ENCODE measurements at regions not wholly inside any gene's neighbourhood (a gene's known extent, or its start where the extent isn't known, plus 50 kb on each side); places are given as distances from the start of the nearest gene placed in this dataset.

DNA sequence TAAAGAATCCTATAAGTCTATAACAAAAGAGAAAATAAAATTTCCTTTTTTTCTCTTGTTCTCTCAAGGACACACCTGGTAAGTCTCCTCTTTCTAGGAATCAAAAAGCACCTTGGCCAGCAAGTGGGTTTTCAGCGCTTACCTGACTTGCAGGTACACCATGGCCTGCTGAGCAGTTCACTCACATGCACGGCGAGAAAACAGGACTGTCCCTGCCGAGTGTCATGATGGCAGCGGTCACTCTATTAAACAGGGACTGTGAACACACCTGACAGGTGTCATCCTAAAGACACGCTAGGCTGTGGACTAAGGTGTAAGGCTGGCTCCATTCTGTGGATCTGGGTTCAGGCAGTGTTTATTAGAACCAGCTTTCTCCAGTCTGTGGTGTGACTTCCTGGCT, 170.2 kb downstream of the TEX29 start:
- no peak for DNase-seq
- intact Hi-C loops (cut with DNase I), result no loop called here
- TF ChIP-seq, protein P1, sequence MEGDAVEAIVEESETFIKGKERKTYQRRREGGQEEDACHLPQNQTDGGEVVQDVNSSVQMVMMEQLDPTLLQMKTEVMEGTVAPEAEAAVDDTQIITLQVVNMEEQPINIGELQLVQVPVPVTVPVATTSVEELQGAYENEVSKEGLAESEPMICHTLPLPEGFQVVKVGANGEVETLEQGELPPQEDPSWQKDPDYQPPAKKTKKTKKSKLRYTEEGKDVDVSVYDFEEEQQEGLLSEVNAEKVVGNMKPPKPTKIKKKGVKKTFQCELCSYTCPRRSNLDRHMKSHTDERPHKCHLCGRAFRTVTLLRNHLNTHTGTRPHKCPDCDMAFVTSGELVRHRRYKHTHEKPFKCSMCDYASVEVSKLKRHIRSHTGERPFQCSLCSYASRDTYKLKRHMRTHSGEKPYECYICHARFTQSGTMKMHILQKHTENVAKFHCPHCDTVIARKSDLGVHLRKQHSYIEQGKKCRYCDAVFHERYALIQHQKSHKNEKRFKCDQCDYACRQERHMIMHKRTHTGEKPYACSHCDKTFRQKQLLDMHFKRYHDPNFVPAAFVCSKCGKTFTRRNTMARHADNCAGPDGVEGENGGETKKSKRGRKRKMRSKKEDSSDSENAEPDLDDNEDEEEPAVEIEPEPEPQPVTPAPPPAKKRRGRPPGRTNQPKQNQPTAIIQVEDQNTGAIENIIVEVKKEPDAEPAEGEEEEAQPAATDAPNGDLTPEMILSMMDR (IDR thresholded peaks at IDR 0.05), result no peak
- TF ChIP-seq EP300 (IDR thresholded peaks at IDR 0.05), result no peak
- no peak for TF ChIP-seq POLR2A (IDR thresholded peaks at IDR 0.05)
- TF ChIP-seq POLR2AphosphoS5 (IDR thresholded peaks at IDR 0.05), result no peak
- WGBS, 2 donors, result 82% methylated on average over 6 of the region's 6 CpGs
- no peaks in the 10 kb centered on the region for H3K36me3 ChIP-seq
- H3K4me3 ChIP-seq, result no peak overlapping the region
- H3K4me1 ChIP-seq, result no peaks in the 10 kb centered on the region
- H3K27me3 ChIP-seq, result no peaks in the 10 kb centered on the region
- peaks cover 0 to 14% (median 7%) of the 10 kb centered on the region in 4 donors for H3K9me3 ChIP-seq
- H3K27ac ChIP-seq, result no peak overlapping the region

DNA sequence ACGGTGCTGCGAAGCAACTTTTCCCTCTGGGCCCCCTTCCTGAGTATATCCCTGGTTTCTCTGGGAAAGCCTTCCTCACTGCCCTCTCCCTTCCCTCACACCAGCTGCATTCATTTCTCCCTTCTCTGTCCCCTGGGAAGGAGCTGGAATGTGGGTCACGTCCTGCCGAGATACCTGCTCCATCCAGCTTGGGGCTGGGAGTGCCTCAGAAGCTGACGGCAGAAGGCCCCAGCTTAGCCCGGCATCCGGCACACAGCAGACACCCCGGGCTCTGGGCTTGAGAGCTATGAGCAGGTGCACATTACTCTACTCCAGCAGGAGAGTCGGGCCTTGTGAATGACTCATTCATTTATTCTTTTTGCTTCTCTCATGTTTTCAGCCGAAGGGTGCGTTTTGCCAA, 170.6 kb downstream of the TEX29 start:
- peaks cover 0 to 14% (median 5%) of the 10 kb centered on the region in 4 donors for H3K9me3 ChIP-seq
- DNase-seq, result peak; percentile 26

DNA sequence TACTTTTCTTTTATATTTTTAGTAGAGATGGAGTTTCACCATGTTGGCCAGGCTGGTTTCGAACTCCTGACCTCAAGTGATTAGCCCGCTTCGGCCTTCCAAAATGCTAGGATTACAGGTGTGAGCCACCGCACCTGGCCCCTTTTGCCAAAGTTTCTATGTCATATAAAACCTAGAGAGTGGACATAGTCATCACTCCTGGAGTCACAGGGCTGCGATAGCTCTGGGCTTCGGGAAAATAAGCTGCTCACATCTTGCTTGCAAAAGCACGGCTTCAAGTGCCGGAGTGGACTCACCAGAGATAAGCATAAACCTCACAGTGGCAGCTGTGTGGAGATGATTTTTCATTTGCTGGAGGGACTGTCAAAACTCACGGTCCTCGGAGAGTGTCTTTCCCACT, 171.2 kb downstream of the TEX29 start:
- WGBS, 2 donors, result 80 to 84% methylated on average over 10 of the region's 10 CpGs

More for the DNA sequence above, 170.6 kb downstream of the TEX29 start:
- H3K27ac ChIP-seq, result no peak overlapping the region
- 66 to 73% methylated on average over 11 of the region's 11 CpGs for WGBS, 2 donors
- no peak overlapping the region for H3K4me3 ChIP-seq
- intact Hi-C loops (cut with DNase I), result no loop called here
- no peaks in the 10 kb centered on the region for H3K4me1 ChIP-seq
- no peak for TF ChIP-seq EP300 (IDR thresholded peaks at IDR 0.05)
- TF ChIP-seq, protein P1 (IDR thresholded peaks at IDR 0.05), result no peak
- TF ChIP-seq POLR2AphosphoS5 (IDR thresholded peaks at IDR 0.05), result no peak
- TF ChIP-seq POLR2A (IDR thresholded peaks at IDR 0.05), result no peak
- no peaks in the 10 kb centered on the region for H3K27me3 ChIP-seq
- no peaks in the 10 kb centered on the region for H3K36me3 ChIP-seq

DNA sequence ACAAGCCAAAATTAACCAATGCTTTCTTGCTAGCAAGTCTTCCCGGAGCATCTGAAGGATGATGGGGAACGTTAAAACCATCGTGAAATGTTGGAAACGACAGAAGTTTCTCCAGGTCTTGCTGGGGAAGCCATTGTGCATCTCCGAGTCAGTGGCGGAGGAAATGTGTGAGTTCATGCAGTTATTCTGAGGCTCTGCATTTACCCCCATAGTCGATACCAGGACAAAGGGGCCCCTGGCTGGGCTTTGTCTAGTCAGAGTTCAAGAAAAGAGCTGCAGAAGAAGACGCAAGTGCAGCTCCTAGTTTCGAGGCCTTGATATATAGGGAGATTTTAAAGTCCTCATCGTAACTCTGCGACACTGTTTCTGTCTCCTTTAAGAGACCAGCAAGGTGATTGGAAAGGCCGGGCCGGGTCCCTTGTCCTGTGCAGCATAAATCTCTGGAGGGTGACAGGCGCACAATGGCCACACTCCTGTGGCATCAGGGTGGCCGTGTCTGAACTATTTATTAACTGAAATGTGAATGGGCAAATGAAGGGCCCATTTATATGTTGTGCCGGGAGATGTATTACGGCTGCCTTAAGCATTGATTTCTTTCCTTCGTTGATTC, 172.0 kb downstream of the TEX29 start:
- TF ChIP-seq POLR2AphosphoS5 (IDR thresholded peaks at IDR 0.05) (no peak), POLR2A (IDR thresholded peaks at IDR 0.05) (no peak), EP300 (IDR thresholded peaks at IDR 0.05) (no peak)
- TF ChIP-seq, protein P1 (IDR thresholded peaks at IDR 0.05), result no peak
- 70 to 71% methylated on average over 18 of the region's 18 CpGs for WGBS, 2 donors
- Histone ChIP-seq H3K9me3 (no peaks in the 10 kb centered on the region), H3K27me3 (no peaks in the 10 kb centered on the region), H3K36me3 (no peaks in the 10 kb centered on the region), H3K27ac (no peak overlapping the region), H3K4me3 (no peak overlapping the region), H3K4me1 (no peaks in the 10 kb centered on the region)
- intact Hi-C loops (cut with DNase I), result no loop called here
- DNase-seq, result peak; percentile 46

More for the DNA sequence above, 171.2 kb downstream of the TEX29 start:
- Histone ChIP-seq H3K27ac (no peak overlapping the region), H3K9me3 (peaks cover 0 to 8% (median 3%) of the 10 kb centered on the region in 4 donors), H3K36me3 (no peaks in the 10 kb centered on the region), H3K4me1 (no peaks in the 10 kb centered on the region), H3K27me3 (no peaks in the 10 kb centered on the region), H3K4me3 (no peak overlapping the region)
- DNase-seq, result peak; percentile 14
- TF ChIP-seq EP300 (IDR thresholded peaks at IDR 0.05), result no peak
- TF ChIP-seq, protein P1 (IDR thresholded peaks at IDR 0.05), result no peak
- TF ChIP-seq POLR2AphosphoS5 (IDR thresholded peaks at IDR 0.05), result no peak
- TF ChIP-seq POLR2A (IDR thresholded peaks at IDR 0.05), result no peak
- intact Hi-C loops (cut with DNase I), result no loop called here

DNA sequence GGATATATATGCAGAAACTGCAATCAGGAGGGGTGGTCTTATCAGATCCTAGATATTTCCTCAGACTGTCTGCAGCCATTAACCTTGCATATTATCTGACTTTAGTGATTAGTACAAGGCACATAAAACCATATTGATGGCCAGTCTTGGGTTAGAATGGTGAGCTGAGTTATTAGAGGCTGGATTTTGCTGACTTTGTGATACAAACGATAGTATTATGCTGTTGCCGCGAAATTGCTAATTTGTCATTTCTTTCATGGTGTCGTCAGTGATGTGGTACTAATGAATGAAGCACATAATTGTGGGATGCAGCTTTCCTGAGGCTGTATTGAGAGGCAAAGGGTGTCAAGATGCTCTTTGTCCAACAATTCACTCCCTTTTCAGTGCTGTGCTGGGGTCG, 172.5 kb downstream of the TEX29 start:
- Histone ChIP-seq H3K4me3 (no peak overlapping the region), H3K27me3 (no peaks in the 10 kb centered on the region), H3K4me1 (no peaks in the 10 kb centered on the region), H3K9me3 (no peaks in the 10 kb centered on the region), H3K27ac (no peak overlapping the region), H3K36me3 (no peaks in the 10 kb centered on the region)
- intact Hi-C loops (cut with DNase I), result no loop called here
- WGBS, 2 donors, result 86 to 89% methylated on average over 5 of the region's 5 CpGs
- TF ChIP-seq POLR2A (IDR thresholded peaks at IDR 0.05) (no peak), POLR2AphosphoS5 (IDR thresholded peaks at IDR 0.05) (no peak), EP300 (IDR thresholded peaks at IDR 0.05) (no peak)
- TF ChIP-seq, protein P1 (IDR thresholded peaks at IDR 0.05), result no peak
- no peak for DNase-seq

Measured in sigmoid colon (tissue), 6 donors.